ENCODE measurements at regions not wholly inside any gene's neighbourhood (a gene's known extent, or its start where the extent isn't known, plus 50 kb on each side); places are given as distances from the start of the nearest gene placed in this dataset.
A peak's percentile ranks its signal among the peaks of the same experiment; 100 is the strongest.

DNA sequence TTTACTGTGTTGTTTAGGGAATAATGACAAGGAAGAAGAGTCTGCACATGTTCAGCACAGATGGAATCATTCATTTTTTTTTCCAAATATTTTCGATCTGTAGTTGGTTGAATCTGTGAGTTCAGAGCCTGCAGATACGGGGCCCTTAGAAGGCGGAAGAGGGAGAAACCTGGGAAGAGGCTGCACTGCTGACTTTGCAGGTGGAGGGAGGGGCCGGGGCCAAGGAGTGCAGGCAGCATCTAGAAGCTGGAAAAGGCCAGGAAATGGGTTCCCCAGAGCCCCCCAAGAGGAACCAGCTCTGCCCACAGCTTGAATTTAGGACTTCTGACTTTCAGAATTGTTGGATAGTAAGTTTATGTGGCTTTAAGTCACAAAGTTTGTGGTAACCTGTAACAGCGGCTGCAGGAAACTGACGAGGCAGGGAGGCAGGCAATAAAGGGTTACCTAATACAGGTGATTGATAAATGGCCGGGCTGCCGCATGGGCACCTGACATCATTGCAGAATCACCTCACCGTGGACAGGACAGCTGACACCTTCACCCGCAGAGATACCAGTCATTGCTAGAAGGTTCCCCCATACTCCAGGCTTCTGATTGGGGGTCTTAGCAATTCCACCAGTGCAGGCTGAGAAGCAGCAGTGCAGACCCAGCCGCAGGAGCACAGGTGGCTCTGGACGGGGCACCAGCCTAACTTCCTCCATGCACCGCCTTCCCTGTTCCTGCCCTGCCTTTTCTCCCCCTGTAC lies 181.3 kb downstream of the IRF8 start:
- no peaks in the 10 kb centered on the region for H3K9me3 ChIP-seq
- peak in 1 of 2 experiments; percentile 26 for DNase-seq
- no peaks in the 10 kb centered on the region for H3K4me1 ChIP-seq
- no peaks in the 10 kb centered on the region for H3K36me3 ChIP-seq (ENCODE audit: control insufficient read depth, insufficient read depth, low read length)
- H3K4me3 ChIP-seq (ENCODE audit: low read depth, low read length): no peak overlapping the region
- POLR2A ChIA-PET: no interaction called here
- H3K27me3 ChIP-seq (replicated peaks; ENCODE audit: control insufficient read depth, insufficient read depth, low read length): no peaks in the 10 kb centered on the region; the same call in 1 of the 2 replicates
- CTCF ChIA-PET: no interaction called here
- H3K4me3 Mint-ChIP-seq (ENCODE audit: unreplicated experiment): no peak overlapping the region
- no peaks in the 10 kb centered on the region for H3K4me1 Mint-ChIP-seq (ENCODE audit: low read depth, unreplicated experiment)
- TF ChIP-seq, protein P1, sequence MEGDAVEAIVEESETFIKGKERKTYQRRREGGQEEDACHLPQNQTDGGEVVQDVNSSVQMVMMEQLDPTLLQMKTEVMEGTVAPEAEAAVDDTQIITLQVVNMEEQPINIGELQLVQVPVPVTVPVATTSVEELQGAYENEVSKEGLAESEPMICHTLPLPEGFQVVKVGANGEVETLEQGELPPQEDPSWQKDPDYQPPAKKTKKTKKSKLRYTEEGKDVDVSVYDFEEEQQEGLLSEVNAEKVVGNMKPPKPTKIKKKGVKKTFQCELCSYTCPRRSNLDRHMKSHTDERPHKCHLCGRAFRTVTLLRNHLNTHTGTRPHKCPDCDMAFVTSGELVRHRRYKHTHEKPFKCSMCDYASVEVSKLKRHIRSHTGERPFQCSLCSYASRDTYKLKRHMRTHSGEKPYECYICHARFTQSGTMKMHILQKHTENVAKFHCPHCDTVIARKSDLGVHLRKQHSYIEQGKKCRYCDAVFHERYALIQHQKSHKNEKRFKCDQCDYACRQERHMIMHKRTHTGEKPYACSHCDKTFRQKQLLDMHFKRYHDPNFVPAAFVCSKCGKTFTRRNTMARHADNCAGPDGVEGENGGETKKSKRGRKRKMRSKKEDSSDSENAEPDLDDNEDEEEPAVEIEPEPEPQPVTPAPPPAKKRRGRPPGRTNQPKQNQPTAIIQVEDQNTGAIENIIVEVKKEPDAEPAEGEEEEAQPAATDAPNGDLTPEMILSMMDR (IDR thresholded peaks at IDR 0.05; ENCODE audit: insufficient read depth in 1 of 2, low read depth in 1 of 2, low read length in 1 of 2, severe bottlenecking in 1 of 2, unreplicated experiment in 1 of 2): no peak
- no peak overlapping the region for H3K27ac Mint-ChIP-seq (ENCODE audit: unreplicated experiment)
- H3K36me3 Mint-ChIP-seq (ENCODE audit: insufficient read depth, unreplicated experiment): no peaks in the 10 kb centered on the region
- peaks cover 9% of the 10 kb centered on the region for H3K27me3 Mint-ChIP-seq (ENCODE audit: insufficient read depth, unreplicated experiment)
- no peaks in the 10 kb centered on the region for H3K9me3 Mint-ChIP-seq (ENCODE audit: unreplicated experiment)
- no TSS peak for BruUV-seq (replicated peaks)
- intact Hi-C loops (cut with micrococcal nuclease; ENCODE audit: unreplicated experiment): no loop called here

DNA sequence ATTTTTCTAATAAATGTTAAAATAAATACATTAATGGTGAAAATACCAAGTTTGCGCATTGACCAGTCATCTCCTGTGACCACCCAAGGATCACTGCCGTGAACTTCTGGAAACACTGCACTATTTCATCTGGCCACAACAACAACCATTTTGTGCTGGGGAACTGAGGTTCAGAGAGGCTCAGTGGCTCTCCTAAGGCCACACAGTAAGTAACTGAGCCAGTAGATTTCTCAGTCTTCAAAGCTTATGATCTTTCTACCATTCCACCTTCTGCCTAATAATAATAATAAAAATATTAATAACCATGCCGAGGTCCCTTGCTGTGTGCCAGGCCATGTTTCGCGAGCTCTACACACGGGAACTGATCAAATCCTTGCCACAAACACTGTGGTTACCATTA lies 182.0 kb downstream of the IRF8 start:
- H3K36me3 ChIP-seq (ENCODE audit: control insufficient read depth, insufficient read depth, low read length): no peaks in the 10 kb centered on the region
- H3K4me3 ChIP-seq (ENCODE audit: low read depth, low read length): no peak overlapping the region
- Mint-ChIP-seq H3K27me3 (ENCODE audit: insufficient read depth, unreplicated experiment) (peaks cover 9% of the 10 kb centered on the region), H3K4me3 (ENCODE audit: unreplicated experiment) (no peak overlapping the region), H3K27ac (ENCODE audit: unreplicated experiment) (no peak overlapping the region), H3K36me3 (ENCODE audit: insufficient read depth, unreplicated experiment) (no peaks in the 10 kb centered on the region), H3K9me3 (ENCODE audit: unreplicated experiment) (no peaks in the 10 kb centered on the region), H3K4me1 (ENCODE audit: low read depth, unreplicated experiment) (no peaks in the 10 kb centered on the region)
- intact Hi-C loops (cut with micrococcal nuclease; ENCODE audit: unreplicated experiment): no loop called here
- no peak for DNase-seq
- H3K4me1 ChIP-seq: no peaks in the 10 kb centered on the region
- no peaks in the 10 kb centered on the region; the same call in 1 of the 2 replicates for H3K27me3 ChIP-seq (replicated peaks; ENCODE audit: control insufficient read depth, insufficient read depth, low read length)
- H3K9me3 ChIP-seq: no peaks in the 10 kb centered on the region
- TF ChIP-seq, protein P1 (IDR thresholded peaks at IDR 0.05; ENCODE audit: insufficient read depth in 1 of 2, low read depth in 1 of 2, low read length in 1 of 2, severe bottlenecking in 1 of 2, unreplicated experiment in 1 of 2): no peak
- no TSS peak for BruUV-seq (replicated peaks)
- POLR2A ChIA-PET: no interaction called here
- CTCF ChIA-PET: interaction anchor here (0.9 kb wide), 1 partner anchor 8 kb away, joined by 3 read pairs; no protein-coding TSS in a partner anchor

DNA sequence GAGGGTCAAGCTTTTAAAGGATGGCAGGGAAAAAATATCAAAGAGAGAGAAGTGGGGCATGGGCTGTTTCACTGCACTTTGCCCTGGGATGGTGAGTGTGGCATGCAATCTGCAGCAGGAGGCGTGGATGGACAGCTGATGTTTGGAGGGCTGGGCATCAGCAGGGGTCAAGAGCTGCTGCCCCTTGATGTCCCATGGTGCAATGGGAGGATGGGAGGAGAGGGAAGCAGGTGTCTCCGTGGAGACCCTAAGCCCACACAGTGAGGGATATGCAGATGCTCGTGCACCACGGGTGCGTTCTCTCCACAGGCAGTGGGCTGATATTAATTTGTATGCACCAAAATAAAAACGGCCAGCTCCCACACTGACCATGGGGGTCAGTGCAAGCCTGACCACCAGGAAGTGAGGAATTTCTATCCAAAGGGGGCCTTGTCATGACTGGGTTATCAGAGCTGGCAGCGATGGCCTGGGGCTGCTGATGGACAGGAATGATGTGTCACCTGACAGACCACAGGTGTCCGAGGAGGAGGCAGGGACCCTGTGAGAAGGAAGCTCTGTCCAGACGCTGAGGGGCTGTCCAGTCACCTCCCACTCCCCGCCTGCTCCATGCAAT lies 183.6 kb downstream of the IRF8 start:
- no peaks in the 10 kb centered on the region for H3K36me3 Mint-ChIP-seq (ENCODE audit: insufficient read depth, unreplicated experiment)
- no peak overlapping the region for H3K27ac Mint-ChIP-seq (ENCODE audit: unreplicated experiment)
- ChIA-PET POLR2A (no interaction called here), CTCF (interaction anchor here (1.1 kb wide), 1 partner anchor 436 kb away, joined by 4 read pairs; no protein-coding TSS in a partner anchor)
- no peaks in the 10 kb centered on the region for H3K4me1 ChIP-seq
- BruUV-seq (replicated peaks): no TSS peak
- H3K9me3 Mint-ChIP-seq (ENCODE audit: unreplicated experiment): no peaks in the 10 kb centered on the region
- H3K9me3 ChIP-seq: no peaks in the 10 kb centered on the region
- H3K27me3 Mint-ChIP-seq (ENCODE audit: insufficient read depth, unreplicated experiment): peaks cover 9% of the 10 kb centered on the region
- TF ChIP-seq, protein P1 (IDR thresholded peaks at IDR 0.05; ENCODE audit: insufficient read depth in 1 of 2, low read depth in 1 of 2, low read length in 1 of 2, severe bottlenecking in 1 of 2, unreplicated experiment in 1 of 2): no peak
- intact Hi-C loops (cut with micrococcal nuclease; ENCODE audit: unreplicated experiment): no loop called here
- H3K36me3 ChIP-seq (ENCODE audit: control insufficient read depth, insufficient read depth, low read length): no peaks in the 10 kb centered on the region
- peak in 1 of 2 experiments; percentile 31 for DNase-seq
- H3K4me3 ChIP-seq (ENCODE audit: low read depth, low read length): no peak overlapping the region
- no peaks in the 10 kb centered on the region; the same call in none of the 2 replicates for H3K27me3 ChIP-seq (replicated peaks; ENCODE audit: control insufficient read depth, insufficient read depth, low read length)
- H3K4me3 Mint-ChIP-seq (ENCODE audit: unreplicated experiment): no peak overlapping the region
- H3K4me1 Mint-ChIP-seq (ENCODE audit: low read depth, unreplicated experiment): no peaks in the 10 kb centered on the region
